ENCODE measurements at regions not wholly inside any gene's neighbourhood (a gene's known extent, or its start where the extent isn't known, plus 50 kb on each side); places are given as distances from the start of the nearest gene placed in this dataset.

DNA sequence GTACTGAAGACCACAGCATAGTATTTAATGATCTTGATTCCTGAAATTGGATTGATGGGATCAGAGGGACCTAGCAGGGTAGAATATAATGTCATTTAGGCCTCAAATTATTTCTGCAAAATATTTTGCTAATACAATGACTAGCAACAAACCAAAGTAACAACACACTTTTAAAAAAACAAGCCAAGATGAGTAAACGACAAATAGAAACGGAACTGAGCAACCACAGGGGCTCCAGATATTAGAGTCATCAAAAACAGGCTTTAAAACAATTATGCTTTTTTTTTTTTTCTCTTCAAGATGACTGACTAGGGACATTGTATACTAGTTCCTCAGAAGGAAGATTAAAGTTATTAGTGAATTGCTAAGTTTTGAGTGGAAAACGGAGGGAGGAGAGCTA lies 447.1 kb upstream of the MMADHC start:
- WGBS (ENCODE audit: insufficient coverage, low coverage, missing lambda C conversion rate): 2% methylated on average over 3 of the region's 3 CpGs
- Histone ChIP-seq H3K9me1 (ENCODE audit: control insufficient read depth, insufficient read depth, low read length) (no peaks in the 10 kb centered on the region), H3K9me3 (replicated peaks; ENCODE audit: control insufficient read depth, insufficient read depth, low read depth, low read length) (no peaks in the 10 kb centered on the region), H2AFZ (ENCODE audit: low read depth, low read length) (no peak overlapping the region), H3K4me1 (replicated peaks in 1 of 2; ENCODE audit: control insufficient read depth in 2 of 2, insufficient read depth in 2 of 2, low read length in 2 of 2) (no peaks in the 10 kb centered on the region), H3K27me3 (ENCODE audit: control insufficient read depth in 2 of 2, insufficient read depth in 2 of 2, low read length in 2 of 2) (no peaks in the 10 kb centered on the region), H4K20me1 (replicated peaks; ENCODE audit: control insufficient read depth, insufficient read depth, low read length) (no peaks in the 10 kb centered on the region), H3K4me2 (ENCODE audit: insufficient read depth, low read length) (no peak overlapping the region), H3K4me3 (no peak overlapping the region), H3K9ac (ENCODE audit: insufficient read depth in 1 of 2, low read depth in 2 of 2, low read length in 2 of 2) (no peak overlapping the region), H3K27ac (ENCODE audit: extremely low read depth, low read depth, low read length) (no peak overlapping the region), H3K79me2 (ENCODE audit: control insufficient read depth, insufficient read depth, low read length) (no peaks in the 10 kb centered on the region), H3K36me3 (ENCODE audit: control insufficient read depth, insufficient read depth, low read length) (no peaks in the 10 kb centered on the region)
- intact Hi-C loops (cut with micrococcal nuclease): no loop called here
- in situ Hi-C loops (cut with MboI): no loop called here
- POLR2A ChIA-PET: no interaction called here
- CTCF ChIA-PET (ENCODE audit: low intra/inter-chr PET ratio): no interaction called here
- TF ChIP-seq ZBTB7A (IDR thresholded peaks at IDR 0.05; ENCODE audit: borderline replicate concordance, control insufficient read depth, low read depth, low read length): no peak
- no peak for TF ChIP-seq PHF20 (IDR thresholded peaks at IDR 0.05; ENCODE audit: partially characterized antibody)
- no peak for TF ChIP-seq KLF10 (CRISPR knock-in tag; IDR thresholded peaks at IDR 0.05)
- TF ChIP-seq, protein P1, sequence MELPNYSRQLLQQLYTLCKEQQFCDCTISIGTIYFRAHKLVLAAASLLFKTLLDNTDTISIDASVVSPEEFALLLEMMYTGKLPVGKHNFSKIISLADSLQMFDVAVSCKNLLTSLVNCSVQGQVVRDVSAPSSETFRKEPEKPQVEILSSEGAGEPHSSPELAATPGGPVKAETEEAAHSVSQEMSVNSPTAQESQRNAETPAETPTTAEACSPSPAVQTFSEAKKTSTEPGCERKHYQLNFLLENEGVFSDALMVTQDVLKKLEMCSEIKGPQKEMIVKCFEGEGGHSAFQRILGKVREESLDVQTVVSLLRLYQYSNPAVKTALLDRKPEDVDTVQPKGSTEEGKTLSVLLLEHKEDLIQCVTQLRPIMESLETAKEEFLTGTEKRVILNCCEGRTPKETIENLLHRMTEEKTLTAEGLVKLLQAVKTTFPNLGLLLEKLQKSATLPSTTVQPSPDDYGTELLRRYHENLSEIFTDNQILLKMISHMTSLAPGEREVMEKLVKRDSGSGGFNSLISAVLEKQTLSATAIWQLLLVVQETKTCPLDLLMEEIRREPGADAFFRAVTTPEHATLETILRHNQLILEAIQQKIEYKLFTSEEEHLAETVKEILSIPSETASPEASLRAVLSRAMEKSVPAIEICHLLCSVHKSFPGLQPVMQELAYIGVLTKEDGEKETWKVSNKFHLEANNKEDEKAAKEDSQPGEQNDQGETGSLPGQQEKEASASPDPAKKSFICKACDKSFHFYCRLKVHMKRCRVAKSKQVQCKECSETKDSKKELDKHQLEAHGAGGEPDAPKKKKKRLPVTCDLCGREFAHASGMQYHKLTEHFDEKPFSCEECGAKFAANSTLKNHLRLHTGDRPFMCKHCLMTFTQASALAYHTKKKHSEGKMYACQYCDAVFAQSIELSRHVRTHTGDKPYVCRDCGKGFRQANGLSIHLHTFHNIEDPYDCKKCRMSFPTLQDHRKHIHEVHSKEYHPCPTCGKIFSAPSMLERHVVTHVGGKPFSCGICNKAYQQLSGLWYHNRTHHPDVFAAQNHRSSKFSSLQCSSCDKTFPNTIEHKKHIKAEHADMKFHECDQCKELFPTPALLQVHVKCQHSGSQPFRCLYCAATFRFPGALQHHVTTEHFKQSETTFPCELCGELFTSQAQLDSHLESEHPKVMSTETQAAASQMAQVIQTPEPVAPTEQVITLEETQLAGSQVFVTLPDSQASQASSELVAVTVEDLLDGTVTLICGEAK (IDR thresholded peaks at IDR 0.05): no peak
- TF ChIP-seq, protein P1 (CRISPR knock-in tag; IDR thresholded peaks at IDR 0.05): no peak
- TF ChIP-seq, protein P2, sequence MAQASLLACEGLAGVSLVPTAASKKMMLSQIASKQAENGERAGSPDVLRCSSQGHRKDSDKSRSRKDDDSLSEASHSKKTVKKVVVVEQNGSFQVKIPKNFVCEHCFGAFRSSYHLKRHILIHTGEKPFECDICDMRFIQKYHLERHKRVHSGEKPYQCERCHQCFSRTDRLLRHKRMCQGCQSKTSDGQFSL (CRISPR knock-in tag; IDR thresholded peaks at IDR 0.05): no peak
- TF ChIP-seq, protein P2 (tag; IDR thresholded peaks at IDR 0.05): no peak
- TF ChIP-seq, protein P3, sequence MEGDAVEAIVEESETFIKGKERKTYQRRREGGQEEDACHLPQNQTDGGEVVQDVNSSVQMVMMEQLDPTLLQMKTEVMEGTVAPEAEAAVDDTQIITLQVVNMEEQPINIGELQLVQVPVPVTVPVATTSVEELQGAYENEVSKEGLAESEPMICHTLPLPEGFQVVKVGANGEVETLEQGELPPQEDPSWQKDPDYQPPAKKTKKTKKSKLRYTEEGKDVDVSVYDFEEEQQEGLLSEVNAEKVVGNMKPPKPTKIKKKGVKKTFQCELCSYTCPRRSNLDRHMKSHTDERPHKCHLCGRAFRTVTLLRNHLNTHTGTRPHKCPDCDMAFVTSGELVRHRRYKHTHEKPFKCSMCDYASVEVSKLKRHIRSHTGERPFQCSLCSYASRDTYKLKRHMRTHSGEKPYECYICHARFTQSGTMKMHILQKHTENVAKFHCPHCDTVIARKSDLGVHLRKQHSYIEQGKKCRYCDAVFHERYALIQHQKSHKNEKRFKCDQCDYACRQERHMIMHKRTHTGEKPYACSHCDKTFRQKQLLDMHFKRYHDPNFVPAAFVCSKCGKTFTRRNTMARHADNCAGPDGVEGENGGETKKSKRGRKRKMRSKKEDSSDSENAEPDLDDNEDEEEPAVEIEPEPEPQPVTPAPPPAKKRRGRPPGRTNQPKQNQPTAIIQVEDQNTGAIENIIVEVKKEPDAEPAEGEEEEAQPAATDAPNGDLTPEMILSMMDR (IDR thresholded peaks at IDR 0.05 in 2 of 3, conservative IDR thresholded peaks at IDR 0.05 in 1 of 3; ENCODE audit: insufficient read depth in 2 of 3, low read depth in 1 of 3, low read length in 3 of 3): no peak
- TF ChIP-seq ZBED1 (IDR thresholded peaks at IDR 0.05): no peak
- TF ChIP-seq ZNF274 (IDR thresholded peaks at IDR 0.05; ENCODE audit: borderline replicate concordance, low read depth, low read length): no peak
- no peak for TF ChIP-seq ZNF384 (IDR thresholded peaks at IDR 0.05; ENCODE audit: low read depth, low read length)
- BruUV-seq (replicated peaks): no TSS peak
- ATAC-seq: no peak
- DNase-seq (ENCODE audit: extremely low read depth in 1 of 4, low spot score in 3 of 4): no peak
- no peak for FAIRE-seq

Data from K562 (cell line).